ENCODE measurements at regions not wholly inside any gene's neighbourhood (a gene's known extent, or its start where the extent isn't known, plus 50 kb on each side); places are given as distances from the start of the nearest gene placed in this dataset.

GRCh38 chr17:416293-417206, 63.9 kb upstream of the RPH3AL start:
- peak; percentile 51; the same call in 1 of the 2 replicates for TF ChIP-seq POLR2A (IDR thresholded peaks at IDR 0.05; ENCODE audit: low read depth, low read length)
- no peak for TF ChIP-seq POLR2AphosphoS5 (IDR thresholded peaks at IDR 0.05; ENCODE audit: low read depth, low read length)
- TF ChIP-seq TAF1 (IDR thresholded peaks at IDR 0.05; ENCODE audit: borderline replicate concordance, low read depth, low read length) = no peak
